ENCODE measurements at regions not wholly inside any gene's neighbourhood (a gene's known extent, or its start where the extent isn't known, plus 50 kb on each side); places are given as distances from the start of the nearest gene placed in this dataset.

- TF ChIP-seq REST (IDR thresholded peaks at IDR 0.05) (no peak), CTCF (IDR thresholded peaks at IDR 0.05) (no peak)
Observed at GRCh38 chr11:92342886-92343285, 118.3 kb downstream of the FAT3 start.
